ENCODE measurements at regions not wholly inside any gene's neighbourhood (a gene's known extent, or its start where the extent isn't known, plus 50 kb on each side); places are given as distances from the start of the nearest gene placed in this dataset.

- no peak overlapping the region for H3K27ac ChIP-seq
- DNase-seq (peak in 2 of 4 donors; percentile 11 to 44), ATAC-seq (no peak)
- TF ChIP-seq CTCF (IDR thresholded peaks at IDR 0.05): no peak
- peaks cover 0 to 12% of the 10 kb centered on the region in 2 donors for H3K9me3 ChIP-seq
- no peaks in the 10 kb centered on the region for H3K27me3 ChIP-seq
- H3K4me3 ChIP-seq: no peak overlapping the region
- no peaks in the 10 kb centered on the region for H3K4me1 ChIP-seq
- H3K36me3 ChIP-seq: no peaks in the 10 kb centered on the region
- intact Hi-C loops (cut with DNase I): no loop called here
Observed at GRCh38 chr22:48323746-48324145, 1503.9 kb downstream of the BRD1 start.

- Histone ChIP-seq H3K27me3 (no peaks in the 10 kb centered on the region), H3K9me3 (peaks cover 0 to 9% of the 10 kb centered on the region in 2 donors), H3K4me3 (no peak overlapping the region), H3K4me1 (no peaks in the 10 kb centered on the region), H3K27ac (no peak overlapping the region), H3K36me3 (no peaks in the 10 kb centered on the region)
- intact Hi-C loops (cut with DNase I): no loop called here
- DNase-seq: no peak
- ATAC-seq: no peak
- no peak for TF ChIP-seq CTCF (IDR thresholded peaks at IDR 0.05)
Observed at GRCh38 chr22:48322907-48323306, 1504.8 kb downstream of the BRD1 start.

- no peaks in the 10 kb centered on the region for H3K27me3 ChIP-seq
- DNase-seq (peak in 2 of 4 donors; percentile 19 to 51), ATAC-seq (no peak)
- H3K4me1 ChIP-seq: no peaks in the 10 kb centered on the region
- peaks cover 0 to 8% of the 10 kb centered on the region in 2 donors for H3K9me3 ChIP-seq
- H3K27ac ChIP-seq: no peak overlapping the region
- H3K4me3 ChIP-seq: no peak overlapping the region
- intact Hi-C loops (cut with DNase I): no loop called here
- no peak for TF ChIP-seq CTCF (IDR thresholded peaks at IDR 0.05)
- no peaks in the 10 kb centered on the region for H3K36me3 ChIP-seq
Observed at GRCh38 chr22:48321986-48322545, 1505.6 kb downstream of the BRD1 start.

GRCh38 chr22:48320683-48321451 is 1506.8 kb downstream of the BRD1 start:
- TF ChIP-seq CTCF (IDR thresholded peaks at IDR 0.05): no peak
- no peak for ATAC-seq
- no peaks in the 10 kb centered on the region for H3K36me3 ChIP-seq

GRCh38 chr22:48320048-48320682 is 1507.5 kb downstream of the BRD1 start:
- no peak overlapping the region for H3K27ac ChIP-seq
- H3K9me3 ChIP-seq: peaks cover 0 to 1% of the 10 kb centered on the region in 2 donors
- TF ChIP-seq CTCF (IDR thresholded peaks at IDR 0.05): no peak
- H3K4me3 ChIP-seq: no peak overlapping the region
- H3K27me3 ChIP-seq: no peaks in the 10 kb centered on the region
- no peaks in the 10 kb centered on the region for H3K4me1 ChIP-seq
- intact Hi-C loops (cut with DNase I): no loop called here
- no peaks in the 10 kb centered on the region for H3K36me3 ChIP-seq
- DNase-seq (peak in 1 of 4 donors; percentile 49), ATAC-seq (no peak)

More at GRCh38 chr22:48320683-48321451, 1506.8 kb downstream of the BRD1 start:
- peak; percentile 24 to 66 (median 60) for DNase-seq
- Histone ChIP-seq H3K27ac (no peak overlapping the region), H3K4me3 (no peak overlapping the region), H3K4me1 (no peaks in the 10 kb centered on the region), H3K27me3 (no peaks in the 10 kb centered on the region), H3K9me3 (peaks cover 0 to 8% of the 10 kb centered on the region in 2 donors)
- intact Hi-C loops (cut with DNase I): no loop called here

Data from left lung (tissue), 4 donors.